Hypothalamus (tissue), 51 donors: ENCODE measurements at regions not wholly inside any gene's neighbourhood (a gene's known extent, or its start where the extent isn't known, plus 50 kb on each side); places are given as distances from the start of the nearest gene placed in this dataset.

ENCODE experiments used
- DNase-seq, 51 donors: peaks; one replicate each; lab custom pipeline; 2025; lab: John Stamatoyannopoulos, UW

DNA sequence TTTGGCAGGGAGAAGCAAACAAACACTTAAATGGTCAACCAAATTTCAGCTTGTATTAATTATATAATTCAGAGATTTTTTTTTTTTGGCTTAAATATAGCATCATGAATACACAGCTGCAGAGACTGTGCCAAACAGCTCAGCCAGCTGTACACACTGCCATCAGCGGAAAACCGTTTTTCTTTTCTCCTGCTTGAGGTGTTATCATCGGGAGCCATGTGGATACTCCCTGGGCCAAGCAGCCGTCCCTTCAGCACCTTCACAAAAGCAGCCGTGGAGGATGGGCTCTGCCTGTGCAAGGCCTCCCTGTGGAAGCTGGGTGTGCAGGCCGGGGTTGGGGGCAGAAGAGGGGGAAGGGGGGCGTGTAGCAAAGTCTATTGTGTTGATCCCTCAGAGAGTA lies 85.0 kb downstream of the NUF2 start:
- DNase-seq: no peak

DNA sequence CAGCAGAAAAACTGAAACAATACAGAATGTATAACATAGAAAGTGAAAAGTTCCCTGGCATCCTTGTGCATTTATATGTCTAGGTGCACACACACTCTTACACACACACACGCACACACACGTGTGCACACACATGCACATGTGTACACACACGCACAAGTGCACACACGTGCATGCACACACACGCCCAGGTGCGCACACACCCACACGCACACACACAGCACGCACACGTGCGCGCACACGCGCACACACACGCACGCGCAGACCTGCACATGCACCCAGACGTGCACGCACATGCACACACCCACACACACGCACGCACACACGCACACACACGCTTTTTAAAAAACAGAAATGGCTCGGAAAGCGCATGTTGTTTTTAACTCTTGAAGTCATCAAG lies 86.5 kb downstream of the NUF2 start:
- no peak for DNase-seq

DNA sequence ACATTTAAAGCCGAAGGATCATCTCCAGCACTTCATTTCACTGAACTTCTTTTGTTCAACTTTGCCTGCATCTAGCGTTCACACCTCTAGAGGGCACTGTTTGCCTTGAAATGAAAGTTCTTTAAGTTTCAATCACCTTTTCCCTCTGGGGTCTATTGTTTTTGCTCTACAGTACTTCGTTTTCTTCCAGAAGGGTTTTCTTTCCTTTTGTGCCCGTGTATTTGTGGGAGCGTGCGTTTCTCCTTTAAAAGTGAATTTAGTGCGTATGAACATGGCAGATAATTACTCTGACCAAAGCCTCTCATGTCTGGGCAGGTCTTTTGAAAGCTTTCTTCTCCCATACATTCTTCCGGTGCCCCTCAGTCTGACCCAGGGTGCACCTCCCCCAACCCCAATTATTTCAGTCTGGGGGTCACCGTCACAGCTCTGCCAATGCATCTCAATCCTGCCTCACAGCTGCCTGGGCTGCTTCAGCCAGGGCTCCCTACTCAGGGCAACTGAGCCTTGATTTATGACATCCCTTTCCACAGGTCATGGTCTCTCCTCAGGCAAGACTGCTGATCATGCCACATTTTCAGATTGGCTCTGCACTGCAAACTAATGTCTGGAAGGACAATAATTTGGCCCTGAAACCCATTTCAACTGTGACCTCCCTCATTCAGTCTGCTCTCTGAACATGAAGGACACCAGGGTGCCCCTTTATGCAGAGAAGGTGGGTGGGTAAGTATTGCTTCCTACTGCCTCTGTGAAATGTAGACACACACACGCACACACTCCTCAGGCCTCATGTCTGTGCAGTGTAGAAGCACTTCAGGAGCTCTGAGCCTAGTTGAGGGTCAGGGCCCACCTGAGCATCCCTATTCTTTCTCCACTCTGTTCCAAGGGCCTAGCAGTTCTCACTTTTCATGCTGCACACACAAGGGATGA lies 88.6 kb downstream of the NUF2 start:
- peak in 14 of 51 donors; percentile 1 to 43 (median 12) for DNase-seq

DNA sequence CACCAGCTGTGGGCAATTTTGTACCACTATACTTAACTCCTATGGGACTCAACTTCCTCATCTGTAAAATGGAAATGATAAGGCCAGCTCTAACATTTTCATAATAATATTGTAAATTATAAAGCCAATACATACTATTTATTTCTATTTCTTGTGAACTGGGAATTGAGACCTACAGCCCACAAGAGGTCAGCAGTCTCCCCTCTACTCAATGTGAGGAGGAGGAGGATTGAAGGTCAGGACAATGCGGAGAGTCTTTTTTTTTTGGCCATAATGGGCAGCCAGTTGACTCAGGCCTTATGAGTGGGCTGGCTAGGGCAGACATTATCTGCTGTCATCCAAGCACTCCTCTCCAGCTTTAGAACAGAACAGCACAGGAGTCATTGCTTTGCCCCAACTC lies 90.5 kb downstream of the NUF2 start:
- DNase-seq: no peak

DNA sequence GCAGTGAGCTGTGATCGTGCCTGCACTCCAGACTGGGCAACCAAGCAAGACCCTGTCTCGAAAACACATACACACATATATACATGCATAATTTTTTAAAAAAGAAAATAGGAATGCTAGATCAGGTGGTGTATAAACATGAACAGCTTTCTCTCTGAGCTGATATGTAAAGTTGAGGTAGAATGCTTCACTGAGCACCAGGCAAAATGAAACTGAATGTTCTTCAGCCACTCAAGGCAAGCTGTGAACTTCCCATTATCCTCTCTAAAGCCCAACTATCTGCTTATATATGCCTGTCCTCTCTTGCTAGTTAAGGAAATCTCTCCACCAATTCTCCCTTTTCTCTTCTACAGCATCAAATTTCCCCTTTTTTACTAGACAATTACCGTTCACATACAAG lies 93.0 kb downstream of the NUF2 start:
- no peak for DNase-seq

DNA sequence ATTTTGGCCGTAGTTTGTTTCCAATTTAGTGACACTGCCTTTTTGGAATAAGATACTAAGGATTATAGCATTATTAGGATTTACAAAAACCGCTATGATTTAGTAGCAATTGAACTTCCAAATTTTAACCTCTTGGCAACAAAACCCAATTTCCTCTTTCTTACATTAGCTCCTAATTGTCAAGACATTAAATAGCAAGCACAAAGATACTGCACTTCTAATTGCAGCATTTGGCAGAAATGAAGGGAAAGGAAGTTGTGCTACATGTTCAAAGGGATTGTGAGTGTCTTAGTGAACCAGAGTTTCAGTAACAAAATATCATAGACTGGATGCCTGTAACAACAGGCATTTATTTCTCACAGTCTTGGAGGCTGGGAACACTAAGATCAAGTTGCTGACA lies 99.9 kb downstream of the NUF2 start:
- DNase-seq: no peak

DNA sequence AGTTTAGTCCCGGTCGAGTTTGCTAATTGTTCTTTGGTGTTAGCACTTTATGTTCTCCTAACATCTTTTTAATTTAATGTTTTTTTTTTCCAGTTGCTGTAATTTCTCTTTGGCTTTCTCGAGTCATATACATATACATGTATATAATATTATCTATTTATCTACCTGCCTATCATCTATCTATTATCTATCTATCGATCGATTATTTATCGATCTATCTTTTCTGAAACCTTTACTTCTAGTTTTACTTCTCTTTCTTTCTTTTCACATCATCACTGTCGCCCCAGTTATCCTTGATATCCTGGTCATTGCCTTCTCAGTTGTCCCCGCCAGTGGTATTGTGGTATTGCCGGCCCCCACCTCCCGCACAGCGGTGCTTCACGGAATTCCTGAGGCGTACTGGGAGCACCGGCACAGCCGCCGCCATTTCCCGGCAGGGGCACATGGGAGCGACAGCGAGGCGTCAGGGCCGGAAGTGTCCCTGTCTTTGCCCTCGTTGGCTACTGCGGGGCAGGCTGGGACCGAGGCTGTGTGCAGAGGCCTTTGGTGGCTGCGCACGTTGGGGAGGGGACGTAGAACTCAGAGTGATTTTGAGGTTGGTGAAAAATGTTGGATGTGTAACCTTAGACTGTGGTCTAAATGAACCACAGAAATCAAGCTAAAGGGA lies 101.1 kb downstream of the NUF2 start:
- DNase-seq: no peak

DNA sequence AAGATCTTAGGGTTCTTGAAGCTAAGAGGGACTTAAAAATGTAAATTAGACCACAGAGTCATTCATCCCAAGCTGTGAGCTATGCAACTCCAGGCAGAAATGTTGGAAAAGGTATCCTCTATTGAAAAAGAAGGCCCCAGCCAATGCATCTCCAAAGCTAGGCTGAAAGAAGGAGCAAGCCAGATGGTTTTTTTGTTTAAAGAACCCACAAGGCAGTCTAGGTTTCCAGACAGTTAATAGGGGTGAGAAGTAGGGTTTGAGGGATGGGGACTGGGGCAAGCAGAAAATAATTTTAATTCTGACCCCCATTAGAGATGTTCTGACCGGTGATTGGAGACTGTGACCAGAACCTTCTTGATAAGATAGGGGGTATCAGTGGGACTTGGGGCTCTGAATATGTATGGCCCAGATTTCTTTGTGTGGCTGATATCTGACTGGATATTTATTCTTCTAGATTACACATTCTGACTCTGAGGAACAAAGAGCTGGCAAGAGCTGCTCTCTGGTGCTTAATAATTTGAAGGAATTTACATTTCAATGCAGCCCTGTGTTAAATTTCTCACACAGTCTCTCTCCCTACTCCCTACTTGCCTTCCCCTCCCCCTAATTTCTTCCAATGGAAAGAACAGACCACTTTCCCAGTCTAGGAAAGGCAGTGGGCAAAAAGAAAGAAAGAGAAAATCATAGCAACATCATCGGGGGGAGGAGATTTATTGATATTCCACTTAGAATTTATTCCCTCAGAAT lies 104.9 kb downstream of the NUF2 start:
- DNase-seq: no peak

DNA sequence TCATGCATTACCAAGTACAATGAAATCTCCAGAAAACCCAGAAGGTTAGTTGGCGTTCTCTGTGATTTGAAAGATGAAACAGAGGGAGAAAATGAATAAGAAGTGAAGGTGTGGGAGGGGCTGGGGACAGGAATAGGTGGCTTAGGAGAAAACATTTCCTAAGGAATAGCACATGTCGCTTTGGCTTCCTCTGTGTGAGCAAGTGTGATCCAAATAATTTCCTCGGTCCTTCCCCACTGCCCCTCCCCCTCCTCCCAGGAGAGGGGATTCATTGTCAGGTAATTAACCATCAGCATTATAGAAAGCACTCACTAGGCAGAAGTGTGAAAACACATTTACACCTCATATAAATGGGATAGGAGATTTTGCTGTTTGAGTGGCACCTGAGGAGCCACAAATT lies 105.5 kb downstream of the NUF2 start:
- no peak for DNase-seq

DNA sequence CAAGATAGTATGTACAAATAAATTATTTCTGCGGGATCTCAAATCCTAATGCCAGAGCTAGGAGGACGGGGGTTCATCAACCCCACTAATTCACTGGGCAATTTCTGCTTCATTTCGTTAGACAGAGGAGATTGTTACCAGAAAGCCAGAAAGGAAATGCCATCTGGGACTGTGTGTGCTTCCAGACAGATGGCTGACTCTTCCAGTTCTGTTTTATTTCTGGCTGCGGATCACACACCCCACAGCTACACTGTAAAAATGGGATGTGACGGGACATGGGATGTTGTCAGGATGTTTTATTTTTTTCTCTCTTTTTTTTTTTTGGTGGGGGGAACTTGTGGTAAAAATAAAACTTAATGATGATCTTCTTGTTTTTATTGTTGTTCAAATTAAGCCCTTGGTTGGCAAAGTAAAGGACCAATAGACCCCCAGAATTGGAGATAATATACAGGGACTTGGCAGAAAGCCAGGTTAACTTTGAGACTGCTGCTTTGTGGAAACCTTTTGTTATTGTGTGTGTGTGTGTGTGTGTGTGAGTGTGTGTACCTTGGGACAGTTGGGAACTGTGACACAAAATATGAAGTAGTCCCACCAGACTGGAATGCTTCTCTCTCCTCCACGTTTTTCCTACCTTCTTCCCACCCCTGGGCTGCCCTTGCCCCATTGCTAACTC lies 114.5 kb downstream of the NUF2 start:
- DNase-seq: no peak

DNA sequence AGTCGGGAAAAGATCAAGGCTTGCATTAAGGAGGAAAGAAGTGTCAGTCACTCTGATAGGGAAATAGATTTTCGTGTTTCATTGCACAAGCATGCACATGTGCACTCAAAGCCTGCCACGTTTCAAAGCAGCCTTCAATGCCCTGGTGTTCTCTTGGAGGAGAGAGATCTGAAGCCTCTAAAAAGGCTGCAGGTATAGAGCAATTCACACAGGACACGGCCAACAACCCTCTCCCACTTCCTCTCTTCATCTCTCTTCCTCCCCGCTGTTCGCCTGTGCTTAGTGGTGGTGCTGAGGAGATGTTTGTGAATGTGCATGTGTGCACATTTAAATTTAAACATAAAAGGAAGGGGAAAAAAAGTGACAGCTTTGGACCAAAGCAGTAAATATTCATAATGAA lies 117.7 kb downstream of the NUF2 start:
- no peak for DNase-seq

DNA sequence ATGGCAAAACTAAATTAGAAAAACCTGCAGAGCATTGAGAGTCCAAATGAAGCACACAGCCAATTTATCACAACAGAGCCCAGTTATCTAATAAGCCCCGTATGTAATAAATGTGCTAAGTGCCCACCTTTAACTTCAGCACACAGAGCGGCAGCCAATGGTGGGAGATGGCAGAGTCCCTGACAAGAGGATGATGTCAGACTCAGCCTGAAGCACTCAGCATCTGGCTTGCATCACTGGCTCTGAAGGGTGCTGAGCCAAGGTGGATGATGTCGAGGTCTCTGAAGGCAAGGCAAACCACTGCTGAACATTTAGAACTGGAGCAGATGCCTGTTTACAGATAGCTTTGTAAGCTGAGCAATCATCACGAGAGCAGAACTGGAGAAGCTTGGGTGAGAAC lies 118.3 kb downstream of the NUF2 start:
- DNase-seq: peak in 1 of 51 donors; percentile 50

DNA sequence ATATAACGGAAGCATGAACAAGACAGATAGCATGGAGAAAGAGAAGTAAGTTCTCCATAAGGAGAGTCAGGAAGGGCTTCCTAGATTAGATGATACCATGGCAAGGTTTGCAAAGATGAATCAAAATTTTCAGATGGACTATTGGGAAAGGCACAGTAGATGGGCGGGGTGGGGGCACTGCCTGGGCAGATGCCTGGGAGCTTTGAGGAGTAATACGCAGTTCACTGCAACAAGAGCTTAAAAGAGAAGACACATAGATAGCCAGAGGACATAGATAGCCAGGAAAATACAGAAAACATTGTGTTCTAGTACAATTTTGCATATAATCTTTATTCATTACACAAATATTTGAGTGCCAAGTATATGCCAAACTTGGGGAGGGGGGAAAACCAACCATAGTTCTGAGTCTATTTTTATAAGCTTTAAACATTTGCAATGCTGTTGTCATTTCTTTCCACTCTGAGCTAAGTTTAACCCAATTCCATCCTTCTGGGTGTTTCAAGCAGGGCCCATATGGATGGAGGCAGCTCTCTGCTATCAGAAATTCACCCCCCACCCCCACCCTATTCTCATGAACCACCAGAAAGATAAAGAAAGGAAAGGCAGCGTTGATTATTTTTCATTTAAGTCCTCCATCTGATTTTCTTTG lies 120.6 kb downstream of the NUF2 start:
- no peak for DNase-seq

DNA sequence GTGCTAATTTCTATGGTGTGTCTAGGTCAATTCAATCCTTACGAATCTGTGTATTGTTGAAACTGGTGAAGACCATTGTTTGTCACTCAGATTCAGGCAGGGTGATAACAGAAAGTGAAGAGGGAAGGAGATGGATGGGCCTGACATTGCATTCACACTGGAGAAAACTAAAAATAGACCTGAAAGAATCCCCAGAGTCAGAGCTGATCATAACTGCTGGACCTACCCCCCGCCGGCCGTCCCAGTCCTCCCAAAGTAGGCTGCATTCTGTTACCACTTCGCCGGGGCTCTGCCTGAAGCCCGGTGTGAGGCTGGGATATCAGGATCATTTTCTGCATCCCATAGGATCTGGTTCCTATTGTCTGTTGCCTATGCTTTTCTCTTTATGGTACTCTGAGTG lies 121.1 kb downstream of the NUF2 start:
- no peak for DNase-seq

DNA sequence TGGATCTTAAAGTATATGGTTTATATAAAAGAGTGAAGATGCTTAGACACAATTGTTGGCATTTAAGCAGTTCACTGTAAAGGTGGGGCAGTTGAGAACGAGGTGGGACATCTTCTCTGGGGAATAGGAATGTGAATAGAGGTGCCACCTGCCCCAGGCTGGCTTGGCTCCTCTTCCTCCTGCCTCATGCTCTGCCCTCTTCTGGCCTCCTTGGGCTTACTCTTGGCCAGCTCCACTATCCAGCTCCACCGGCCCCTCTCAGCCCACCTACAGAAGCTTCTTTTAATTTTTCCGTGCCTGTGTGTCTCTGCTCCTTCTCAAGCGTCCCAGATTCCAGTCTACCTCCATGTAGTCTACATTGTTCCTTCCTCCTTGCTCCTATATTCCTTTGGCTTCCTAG lies 122.1 kb downstream of the NUF2 start:
- DNase-seq: no peak

DNA sequence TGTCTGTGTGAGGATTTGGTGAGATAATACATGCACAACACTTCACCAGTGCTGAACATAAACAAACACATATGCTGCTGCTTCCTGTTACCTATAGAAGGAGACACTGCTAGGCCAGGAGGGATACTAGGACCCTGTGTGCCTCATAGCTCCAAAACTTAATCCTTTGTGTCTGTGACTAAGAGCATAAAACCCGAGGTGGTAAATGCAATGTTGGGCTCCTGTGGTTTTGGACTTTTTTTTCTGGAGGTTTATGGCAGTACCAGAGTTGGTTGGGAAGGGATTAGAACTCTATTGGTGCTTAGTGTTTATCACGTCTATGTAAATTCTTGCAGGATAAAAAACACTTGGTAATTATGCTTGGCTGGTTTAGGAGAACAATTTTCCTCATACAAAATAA lies 122.9 kb downstream of the NUF2 start:
- no peak for DNase-seq

DNA sequence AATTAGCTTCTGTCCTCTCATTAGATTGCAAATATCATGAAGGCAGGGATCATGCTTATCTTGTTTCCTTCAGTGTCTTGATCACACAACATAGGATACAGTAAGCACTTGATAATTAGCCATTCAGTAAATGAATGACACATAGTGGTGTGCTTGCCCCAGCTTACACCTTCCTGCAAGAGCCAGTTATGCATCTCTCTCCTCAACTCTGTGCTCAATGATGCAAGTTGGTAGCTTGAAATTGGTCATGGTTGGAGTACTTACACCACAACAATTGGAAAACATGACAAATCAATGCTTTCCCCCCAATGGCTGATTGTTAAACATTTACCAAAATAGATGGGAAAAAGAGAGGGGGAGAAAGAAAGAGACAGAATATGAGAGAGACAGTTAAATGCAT lies 129.2 kb downstream of the NUF2 start:
- DNase-seq: no peak

DNA sequence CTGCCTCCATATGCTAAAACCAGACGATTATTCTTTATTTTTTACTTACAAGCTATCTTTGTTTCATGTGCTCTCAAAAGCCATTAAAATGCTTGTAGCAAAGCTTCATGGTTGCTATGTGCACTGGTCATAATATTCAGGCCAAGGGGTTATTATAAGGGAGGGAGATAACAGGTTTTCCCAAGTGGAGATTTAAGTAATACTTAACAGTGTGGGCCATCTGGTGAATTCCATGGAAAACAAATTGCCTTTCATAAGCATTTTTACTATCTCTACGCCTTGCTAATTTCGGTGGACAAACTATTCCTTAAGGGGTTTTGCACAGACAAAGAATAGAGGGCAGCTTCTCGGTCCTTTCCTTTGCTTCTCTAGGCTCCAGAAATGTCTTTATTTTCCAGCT lies 137.8 kb downstream of the NUF2 start:
- DNase-seq: no peak

DNA sequence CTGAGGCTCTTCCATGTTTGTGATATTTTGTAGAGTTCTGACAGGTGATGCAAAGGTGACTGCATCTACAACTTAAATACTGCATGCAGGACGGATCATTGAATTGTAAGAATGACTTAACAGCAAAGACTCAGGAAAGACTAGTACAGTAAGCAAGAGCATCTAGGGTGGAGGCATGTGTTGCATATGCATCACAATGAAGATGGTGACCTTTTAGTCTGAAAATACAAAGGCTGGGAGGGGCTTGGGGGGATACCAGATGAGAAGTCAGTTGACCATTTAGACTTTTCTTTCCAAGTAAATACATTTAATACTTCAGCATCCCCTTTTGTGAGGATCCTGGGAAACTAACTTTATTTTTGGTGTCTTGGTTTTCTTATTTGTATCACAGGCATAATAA lies 145.5 kb downstream of the NUF2 start:
- no peak for DNase-seq
